Upper lobe of left lung (tissue), 6 donors: ENCODE measurements at regions not wholly inside any gene's neighbourhood (a gene's known extent, or its start where the extent isn't known, plus 50 kb on each side); places are given as distances from the start of the nearest gene placed in this dataset.

Source experiments
- ATAC-seq, 2 donors: fragments of 200-7000 bp; cut with Tn5 transposase; one replicate each; pipeline ENCODE4 v1.9.1; 2022; ENCODE audit warnings: mild to moderate bottlenecking in 2 of 2, moderate library complexity in 2 of 2; ENCODE audit not compliant: low FRiP score in 2 of 2
- DNase-seq, 2 donors: peaks; one replicate each; pipeline ENCODE4 v3.0.0-alpha.2; 2019 to 2020
- H3K27ac ChIP-seq, 4 donors: fragments of 200-600 bp; sonication (generic); one replicate each; pipeline ENCODE4 v1.5.1; 2016 to 2019
- H3K27me3 ChIP-seq, 4 donors: fragments of 200-600 bp; sonication (generic); one replicate each; pipeline ENCODE4 v1.5.1; 2017 to 2019
- H3K36me3 ChIP-seq, 4 donors: fragments of 200-600 bp; sonication (generic); one replicate each; pipeline ENCODE4 v1.5.1; 2016 to 2019
- H3K4me1 ChIP-seq, 4 donors: fragments of 200-600 bp; sonication (generic); one replicate each; pipeline ENCODE4 v1.5.1; 2018 to 2019
- H3K4me3 ChIP-seq, 4 donors: fragments of 200-600 bp; sonication (generic); one replicate each; pipeline ENCODE4 v1.5.1; 2017 to 2019; ENCODE audit warnings: mild to moderate bottlenecking in 2 of 4, moderate library complexity in 1 of 4
- H3K9me3 ChIP-seq, 4 donors: fragments of 200-600 bp; sonication (generic); one replicate each; pipeline ENCODE4 v1.5.1; 2018 to 2019
- CTCF ChIP-seq, 6 experiments: fragments of 450-650 bp in 4 of 6; fragments of 200-600 bp in 2 of 6; sonication (generic) in 2 of 6; IDR thresholded peaks; one replicate each; pipeline ENCODE4 v1.5.1; 2016 to 2019; ENCODE audit warnings: antibody characterized with exemption in 6 of 6
- EP300 ChIP-seq, 4 donors: sonication (generic); formaldehyde crosslinking; IDR thresholded peaks; one replicate each; pipeline ENCODE4 v1.5.1; 2017; ENCODE audit warnings: antibody characterized with exemption in 4 of 4, control low read depth in 2 of 4
- POLR2A ChIP-seq, 4 donors: fragments of 450-650 bp; IDR thresholded peaks; one replicate each; pipeline ENCODE4 v1.5.1; 2016 to 2017; ENCODE audit warnings: antibody characterized with exemption in 4 of 4, mild to moderate bottlenecking in 2 of 4
- POLR2AphosphoS5 ChIP-seq, 2 donors: sonication (generic); formaldehyde crosslinking; IDR thresholded peaks; one replicate each; pipeline ENCODE4 v1.5.1; 2017; ENCODE audit warnings: antibody characterized with exemption in 2 of 2
- WGBS, 2 donors: methylation state at CpG; one replicate each; pipeline ENCODE4 v1.1.5; 2017 to 2018; 5-methylcytosine and 5-hydroxymethylcytosine counted together
- donor health status: DM: no; HTN: no; CAD: no; lungs with moderate emphysema.
- donor health status: DM: no; HTN: yes; CAD: no; lungs with severe emphysema.

- ATAC-seq (no peak), DNase-seq (no peak)
- Histone ChIP-seq H3K4me1 (peaks cover 0 to 14% (median 11%) of the 10 kb centered on the region in 4 donors), H3K27ac (peak overlapping the region; percentile 6 to 71 (median 48)), H3K36me3 (no peaks in the 10 kb centered on the region), H3K4me3 (no peak overlapping the region), H3K27me3 (no peaks in the 10 kb centered on the region), H3K9me3 (no peaks in the 10 kb centered on the region)
- TF ChIP-seq EP300 (IDR thresholded peaks at IDR 0.05) = no peak
- no peak for TF ChIP-seq CTCF (IDR thresholded peaks at IDR 0.05)
- no peak for TF ChIP-seq POLR2AphosphoS5 (IDR thresholded peaks at IDR 0.05)
- TF ChIP-seq POLR2A (IDR thresholded peaks at IDR 0.05) = no peak
- 31 to 48% methylated on average over 1 to 6 of the region's 6 CpGs for WGBS, 2 donors
These were observed 258.8 kb downstream of the IRF8 start for GRCh38 chr16:86157616-86158247.

- ATAC-seq = no peak
- peak overlapping the region; percentile 25 to 71 (median 54) for H3K27ac ChIP-seq
- no peaks in the 10 kb centered on the region for H3K27me3 ChIP-seq
- no peak overlapping the region for H3K4me3 ChIP-seq
- no peaks in the 10 kb centered on the region for H3K9me3 ChIP-seq
- TF ChIP-seq EP300 (IDR thresholded peaks at IDR 0.05) (no peak), POLR2AphosphoS5 (IDR thresholded peaks at IDR 0.05) (peak in 1 of 2 donors; percentile 29)
- WGBS, 2 donors = 53 to 58% methylated on average over 10 of the region's 10 CpGs
- H3K4me1 ChIP-seq = peaks cover 0 to 14% (median 11%) of the 10 kb centered on the region in 4 donors
- no peaks in the 10 kb centered on the region for H3K36me3 ChIP-seq
- DNase-seq = no peak
These were observed 259.9 kb downstream of the IRF8 start for GRCh38 chr16:86158688-86159360.

- no peaks in the 10 kb centered on the region for H3K4me1 ChIP-seq
- no peak overlapping the region for H3K4me3 ChIP-seq
- no peaks in the 10 kb centered on the region for H3K36me3 ChIP-seq
- DNase-seq (no peak), ATAC-seq (no peak)
- H3K9me3 ChIP-seq = peaks cover 0 to 14% (median 11%) of the 10 kb centered on the region in 4 donors
- no peak overlapping the region for H3K27ac ChIP-seq
- H3K27me3 ChIP-seq = no peaks in the 10 kb centered on the region
- WGBS, 2 donors = 92 to 94% methylated on average over 2 of the region's 2 CpGs
- TF ChIP-seq CTCF (IDR thresholded peaks at IDR 0.05) (no peak), EP300 (IDR thresholded peaks at IDR 0.05) (no peak), POLR2A (IDR thresholded peaks at IDR 0.05) (no peak), POLR2AphosphoS5 (IDR thresholded peaks at IDR 0.05) (no peak)
These were observed 266.5 kb downstream of the IRF8 start for GRCh38 chr16:86165479-86165878.

GRCh38 chr16:86166414-86166813 lies 267.5 kb downstream of the IRF8 start:
- TF ChIP-seq POLR2AphosphoS5 (IDR thresholded peaks at IDR 0.05) = no peak
- TF ChIP-seq CTCF (IDR thresholded peaks at IDR 0.05) = no peak
- no peak for TF ChIP-seq EP300 (IDR thresholded peaks at IDR 0.05)
- no peak for TF ChIP-seq POLR2A (IDR thresholded peaks at IDR 0.05)
- H3K4me3 ChIP-seq = no peak overlapping the region
- H3K36me3 ChIP-seq = no peaks in the 10 kb centered on the region
- no peaks in the 10 kb centered on the region for H3K27me3 ChIP-seq
- no peak overlapping the region for H3K27ac ChIP-seq
- DNase-seq (no peak), ATAC-seq (no peak)
- H3K9me3 ChIP-seq = peaks cover 0 to 14% (median 11%) of the 10 kb centered on the region in 4 donors
- no peaks in the 10 kb centered on the region for H3K4me1 ChIP-seq

- Histone ChIP-seq H3K9me3 (peaks cover 0 to 14% (median 11%) of the 10 kb centered on the region in 4 donors), H3K4me3 (no peak overlapping the region), H3K27ac (no peak overlapping the region), H3K36me3 (no peaks in the 10 kb centered on the region), H3K4me1 (no peaks in the 10 kb centered on the region), H3K27me3 (no peaks in the 10 kb centered on the region)
- WGBS, 2 donors = 74 to 76% methylated on average over 6 to 7 of the region's 7 CpGs
- TF ChIP-seq POLR2AphosphoS5 (IDR thresholded peaks at IDR 0.05) = no peak
- TF ChIP-seq POLR2A (IDR thresholded peaks at IDR 0.05) = no peak
- TF ChIP-seq EP300 (IDR thresholded peaks at IDR 0.05) = no peak
- DNase-seq (no peak), ATAC-seq (peak in 1 of 2 donors; percentile 43)
These were observed 268.1 kb downstream of the IRF8 start for GRCh38 chr16:86167061-86167460.
